MCF 10A (cell line): ENCODE measurements at regions not wholly inside any gene's neighbourhood (a gene's known extent, or its start where the extent isn't known, plus 50 kb on each side); places are given as distances from the start of the nearest gene placed in this dataset.
"Not testable (repeated sequence)": the region's sequence is repeated elsewhere in the genome, so short reads cannot be mapped to it uniquely, and the experiment has no call there.

Source experiments
- BruUV-seq: library from RNA; stranded (reverse); fragments of 400-500 nt; replicated peaks from 2 replicates; lab custom pipeline; 2021; lab: Mats Ljungman, UMichigan
- CTCF ChIA-PET: fragments of 300-600 bp; sonication (Branson Sonifier 250); formaldehyde crosslinking; extraction: SDS; loops from one replicate; lab custom pipeline; 2021; ENCODE audit warnings: antibody characterized with exemption, inconsistent platforms; lab: Yijun Ruan, JAX
- POLR2A ChIA-PET: fragments of 300-600, 350-650 bp; sonication (Branson Sonifier 250); formaldehyde crosslinking; extraction: SDS; loops from one replicate; lab custom pipeline; 2020; ENCODE audit warnings: antibody characterized with exemption, inconsistent platforms; lab: Yijun Ruan, JAX
- DNase-seq: peaks from one replicate; pipeline ENCODE4 v3.0.0-alpha.2; 2018; ENCODE audit not compliant: unreplicated experiment
- H3K27ac Mint-ChIP-seq: one replicate; pipeline ENCODE4 v1.8.0; 2022; ENCODE audit warnings: mild to moderate bottlenecking, low read depth, mixed read lengths; ENCODE audit not compliant: unreplicated experiment
- H3K27me3 Mint-ChIP-seq: one replicate; pipeline ENCODE4 v1.8.0; 2022; ENCODE audit warnings: mixed read lengths; ENCODE audit not compliant: insufficient read depth, unreplicated experiment
- H3K36me3 Mint-ChIP-seq: one replicate; pipeline ENCODE4 v1.8.0; 2022; ENCODE audit warnings: mild to moderate bottlenecking, moderate library complexity, mixed read lengths; ENCODE audit not compliant: insufficient read depth, unreplicated experiment
- H3K4me1 Mint-ChIP-seq: one replicate; pipeline ENCODE4 v1.8.0; 2022; ENCODE audit warnings: mixed read lengths; ENCODE audit not compliant: insufficient read depth, unreplicated experiment
- H3K4me3 Mint-ChIP-seq: one replicate; pipeline ENCODE4 v1.8.0; 2022; ENCODE audit warnings: mild to moderate bottlenecking, moderate library complexity, mixed read lengths; ENCODE audit not compliant: unreplicated experiment
- H3K9me3 Mint-ChIP-seq: one replicate; pipeline ENCODE4 v1.8.0; 2022; ENCODE audit warnings: mixed read lengths; ENCODE audit not compliant: unreplicated experiment
- CTCF ChIP-seq: fragments of 200-600 bp; IDR thresholded peaks from one replicate; pipeline ENCODE4 v1.8.0; 2022; ENCODE audit warnings: antibody characterized with exemption, mild to moderate bottlenecking; ENCODE audit not compliant: unreplicated experiment
- intact Hi-C: fragments of 100-400 bp; cut with micrococcal nuclease; formaldehyde crosslinking; loops from 2 replicates; pipeline ENCODE4 v1.14.1; 2022

DNA sequence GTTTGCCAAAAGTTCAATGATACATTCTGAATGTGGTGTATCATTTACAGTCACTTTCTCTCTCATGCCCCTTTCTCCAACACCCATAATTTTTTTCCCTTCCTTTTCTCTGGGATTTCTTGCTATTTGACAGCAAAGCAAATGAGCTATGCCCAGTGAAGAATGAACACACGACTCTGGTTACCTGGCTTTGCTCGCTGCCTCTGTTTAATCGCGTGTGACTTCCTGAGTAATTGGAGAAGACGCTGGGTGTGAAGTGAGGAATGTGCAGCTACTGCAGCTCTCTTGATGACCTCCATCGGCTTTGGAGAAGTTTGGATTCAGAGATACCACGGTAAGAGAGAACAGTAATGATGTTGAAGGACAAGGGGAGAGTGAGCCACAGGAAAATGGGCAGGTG, 651.8 kb downstream of the KIF4B start:
- Mint-ChIP-seq H3K27me3 (no peaks in the 10 kb centered on the region), H3K4me3 (no peak overlapping the region), H3K27ac (no peak overlapping the region), H3K9me3 (no peaks in the 10 kb centered on the region), H3K4me1 (no peaks in the 10 kb centered on the region), H3K36me3 (no peaks in the 10 kb centered on the region)
- POLR2A ChIA-PET, result interaction anchor here (0.8 kb wide), 1 partner anchor 156 kb away, joined by 3 read pairs; no protein-coding TSS in a partner anchor
- no peak for DNase-seq
- BruUV-seq, result no TSS peak
- TF ChIP-seq CTCF, result no peak
- intact Hi-C loops, result no loop called here
- CTCF ChIA-PET, result interaction anchor here (0.6 kb wide), 1 partner anchor 33 kb away, joined by 3 read pairs; no protein-coding TSS in a partner anchor

DNA sequence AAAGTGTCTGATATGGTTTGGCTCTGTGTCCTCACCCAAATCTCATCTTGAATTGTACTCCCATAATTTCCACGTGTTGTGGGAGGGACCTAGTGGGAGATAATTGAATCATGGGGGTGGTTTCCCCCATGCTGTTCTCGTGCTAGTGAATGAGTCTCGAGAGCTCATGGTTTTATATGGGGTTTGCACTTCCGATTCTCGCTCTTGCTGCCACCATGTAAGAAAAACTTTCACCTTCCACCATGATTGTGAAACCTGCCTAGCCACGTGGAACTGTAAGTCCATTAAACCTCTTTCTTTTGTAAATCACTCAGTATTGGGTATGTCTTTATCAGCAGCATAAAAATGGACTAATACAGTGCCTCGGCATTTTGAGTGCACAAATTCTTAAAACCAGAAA, 655.0 kb upstream of the SGCD start:
- BruUV-seq, H3K36me3 Mint-ChIP-seq, intact Hi-C loops, H3K27me3 Mint-ChIP-seq, H3K27ac Mint-ChIP-seq, CTCF ChIA-PET, H3K9me3 Mint-ChIP-seq, H3K4me3 Mint-ChIP-seq, POLR2A ChIA-PET, H3K4me1 Mint-ChIP-seq, DNase-seq: not testable (repeated sequence)

DNA sequence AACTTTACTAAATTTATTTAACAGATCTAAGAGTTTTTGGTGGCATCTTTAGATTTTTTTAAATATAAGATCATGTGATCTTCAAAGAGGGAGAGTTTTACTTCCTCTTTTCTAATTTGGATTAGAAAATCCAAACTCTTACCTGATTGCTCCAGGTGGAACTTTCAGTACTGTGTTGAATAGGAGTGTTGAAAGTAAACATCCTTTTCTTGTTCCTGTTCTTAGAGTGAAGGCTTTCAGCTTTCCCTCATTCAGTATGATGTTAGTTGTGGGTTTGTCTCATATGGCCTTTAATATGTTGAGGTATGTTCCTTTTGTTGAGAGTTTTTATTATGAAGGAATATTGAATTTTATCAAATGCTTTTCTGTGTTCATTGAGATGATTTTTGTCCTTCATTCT, 650.0 kb upstream of the SGCD start:
- DNase-seq, result no peak
- no peak for TF ChIP-seq CTCF
- Mint-ChIP-seq H3K27me3 (no peaks in the 10 kb centered on the region), H3K9me3 (peaks cover 7% of the 10 kb centered on the region), H3K4me3 (no peak overlapping the region), H3K4me1 (no peaks in the 10 kb centered on the region), H3K36me3 (no peaks in the 10 kb centered on the region), H3K27ac (no peak overlapping the region)
- no TSS peak for BruUV-seq
- ChIA-PET CTCF (interaction anchor here (0.6 kb wide), 1 partner anchor 524 kb away, joined by 5 read pairs; no protein-coding TSS in a partner anchor), POLR2A (no interaction called here)
- intact Hi-C loops, result no loop called here

- intact Hi-C loops, result no loop called here
Measured at GRCh38 chr5:155678371-155678770, 648.6 kb upstream of the SGCD start.

More at GRCh38 chr5:155678371-155678770, 648.6 kb upstream of the SGCD start:
- POLR2A ChIA-PET, result no interaction called here
- DNase-seq, result no peak
- Mint-ChIP-seq H3K36me3 (no peaks in the 10 kb centered on the region), H3K4me3 (no peak overlapping the region), H3K27me3 (no peaks in the 10 kb centered on the region), H3K4me1 (no peaks in the 10 kb centered on the region), H3K27ac (no peak overlapping the region), H3K9me3 (peaks cover 7% of the 10 kb centered on the region)
- no peak for TF ChIP-seq CTCF
- no TSS peak for BruUV-seq
- CTCF ChIA-PET, result no interaction called here
